Mesendoderm (in vitro differentiated cells): ENCODE measurements at regions not wholly inside any gene's neighbourhood (a gene's known extent, or its start where the extent isn't known, plus 50 kb on each side); places are given as distances from the start of the nearest gene placed in this dataset.
"Not testable (repeated sequence)": the region's sequence is repeated elsewhere in the genome, so short reads cannot be mapped to it uniquely, and the experiment has no call there.

ENCODE experiments used
- DNase-seq: peaks from one replicate; pipeline ENCODE4 v3.0.0; 2013
- H2AK5ac ChIP-seq: 2 replicates; pipeline ENCODE4 v1.6.1; 2013; ENCODE audit warnings: low read length, inconsistent platforms
- H2BK120ac ChIP-seq: 2 replicates; pipeline ENCODE4 v1.6.1; 2013; ENCODE audit warnings: low read depth, mild to moderate bottlenecking, low read length, moderate library complexity, mixed read lengths
- H2BK15ac ChIP-seq: replicated peaks from 2 replicates; pipeline ENCODE4 v1.6.1; 2013; ENCODE audit warnings: low read depth, mild to moderate bottlenecking, moderate library complexity
- H2BK5ac ChIP-seq: 2 replicates; pipeline ENCODE4 v1.6.1; 2013; ENCODE audit warnings: low read length, inconsistent platforms
- H3K18ac ChIP-seq: 2 replicates; pipeline ENCODE4 v1.6.1; 2013; ENCODE audit warnings: mild to moderate bottlenecking, low read length, mixed read lengths
- H3K23ac ChIP-seq: one replicate; pipeline ENCODE4 v1.6.1; 2013; ENCODE audit warnings: low read length
- H3K27ac ChIP-seq: 2 replicates; pipeline ENCODE4 v1.5.1; 2013; ENCODE audit warnings: low read depth, mild to moderate bottlenecking, inconsistent platforms, low read length, moderate library complexity
- H3K27me3 ChIP-seq: 2 replicates; pipeline ENCODE4 v1.6.1; 2013; ENCODE audit warnings: low read length, control low read depth, mild to moderate bottlenecking, inconsistent platforms; ENCODE audit not compliant: insufficient read depth, poor library complexity
- H3K36me3 ChIP-seq: 2 replicates; pipeline ENCODE4 v1.6.1; 2013; ENCODE audit warnings: low read length, inconsistent platforms; ENCODE audit not compliant: control insufficient read depth, insufficient read depth
- H3K4ac ChIP-seq: one replicate; pipeline ENCODE4 v1.6.1; 2013; ENCODE audit warnings: low read depth, mild to moderate bottlenecking, low read length, moderate library complexity
- H3K4me1 ChIP-seq: 2 replicates; pipeline ENCODE4 v1.6.1; 2013; ENCODE audit warnings: low read depth, low read length, inconsistent platforms; ENCODE audit not compliant: control insufficient read depth
- H3K4me2 ChIP-seq: 2 replicates; pipeline ENCODE4 v1.6.1; 2013; ENCODE audit warnings: low read length
- H3K4me3 ChIP-seq: 2 replicates; pipeline ENCODE4 v1.5.1; 2013; ENCODE audit warnings: mild to moderate bottlenecking, low read length
- H3K56ac ChIP-seq: one replicate; pipeline ENCODE4 v1.6.1; 2013; ENCODE audit warnings: low read length
- H3K79me1 ChIP-seq: 2 replicates; pipeline ENCODE4 v1.6.1; 2013; ENCODE audit warnings: low read length, inconsistent platforms
- H3K79me2 ChIP-seq: 2 replicates; pipeline ENCODE4 v1.6.1; 2013; ENCODE audit warnings: mild to moderate bottlenecking, low read length; ENCODE audit not compliant: control insufficient read depth, insufficient read depth
- H3K9ac ChIP-seq: 2 replicates; pipeline ENCODE4 v1.6.1; 2013; ENCODE audit warnings: low read length, inconsistent platforms
- H4K5ac ChIP-seq: one replicate; pipeline ENCODE4 v1.6.1; 2013; ENCODE audit warnings: low read length
- H4K8ac ChIP-seq: one replicate; pipeline ENCODE4 v1.6.1; 2013; ENCODE audit warnings: low read depth, mild to moderate bottlenecking, control low read depth, low read length, moderate library complexity
- WGBS: extraction: QIAGEN DNeasy Blood & Tissue Kit; methylation state at CpG from one replicate; pipeline ENCODE4 v1.1.7; 2013; ENCODE audit warnings: low lambda C conversion rate, missing lambda C conversion rate; ENCODE audit not compliant: insufficient coverage; ENCODE audit errors: extremely low coverage; 5-methylcytosine and 5-hydroxymethylcytosine counted together

DNA sequence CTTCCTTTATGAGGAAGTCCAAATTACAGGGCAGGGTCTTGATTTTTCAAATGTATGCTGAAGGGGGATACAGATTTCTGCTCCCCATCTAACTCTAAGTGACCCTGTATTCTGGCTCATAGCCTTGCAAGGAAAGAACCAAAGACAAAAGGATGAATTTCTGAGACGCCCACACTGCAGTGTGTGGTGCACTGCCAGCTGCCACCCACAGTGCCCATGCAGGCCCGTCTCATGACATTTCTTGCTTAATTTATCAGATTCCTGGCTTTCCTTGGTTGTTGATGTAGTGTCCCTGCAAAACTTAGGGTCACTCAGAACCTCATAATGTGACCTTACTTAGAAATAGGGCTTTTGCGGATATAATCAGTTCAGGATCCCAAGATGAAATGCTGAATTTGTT lies 68.0 kb downstream of the CBLN4 start:
- H2AK5ac ChIP-seq = no peak overlapping the region
- no peak overlapping the region for H3K27ac ChIP-seq
- WGBS = no CpG with 5 or more reads among the region's 3 CpGs

DNA sequence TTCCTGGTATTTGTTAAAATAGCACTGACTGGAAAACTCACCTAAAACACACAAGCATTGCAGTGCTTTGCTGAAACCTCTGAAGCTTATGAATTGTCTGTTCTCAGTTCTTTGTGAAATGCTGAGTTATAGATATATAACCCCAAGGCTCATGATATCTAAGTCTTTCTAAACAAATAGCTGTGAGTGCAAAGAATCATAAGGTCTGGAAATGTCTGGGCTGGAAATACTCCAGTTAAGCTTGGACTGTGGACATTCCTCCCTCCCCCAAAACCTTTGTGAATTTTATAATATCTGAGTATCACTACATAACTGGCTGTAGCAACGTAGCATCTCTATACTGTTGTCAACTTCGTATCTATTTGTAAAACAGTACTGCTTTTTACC lies 69.1 kb downstream of the CBLN4 start:
- no peak overlapping the region for H3K9ac ChIP-seq
- no CpG with 5 or more reads among the region's 2 CpGs for WGBS
- no peak overlapping the region for H4K5ac ChIP-seq
- no peaks in the 10 kb centered on the region for H3K36me3 ChIP-seq
- H3K4me1 ChIP-seq = no peaks in the 10 kb centered on the region
- H3K79me1 ChIP-seq = no peaks in the 10 kb centered on the region
- H3K18ac ChIP-seq = no peak overlapping the region
- no peak overlapping the region for H2BK120ac ChIP-seq
- H3K4ac ChIP-seq = no peak overlapping the region
- no peak overlapping the region for H3K4me2 ChIP-seq
- H2BK5ac ChIP-seq = no peak overlapping the region
- H3K79me2 ChIP-seq = no peaks in the 10 kb centered on the region
- no peak overlapping the region for H4K8ac ChIP-seq
- H2AK5ac ChIP-seq = no peak overlapping the region
- no peak for DNase-seq
- no peak overlapping the region for H3K23ac ChIP-seq
- no peak overlapping the region for H2BK15ac ChIP-seq
- H3K56ac ChIP-seq = no peak overlapping the region
- no peak overlapping the region for H3K27ac ChIP-seq
- H3K27me3 ChIP-seq = no peaks in the 10 kb centered on the region
- H3K4me3 ChIP-seq = no peak overlapping the region

More for the DNA sequence above, 68.0 kb downstream of the CBLN4 start:
- DNase-seq = no peak
- H3K36me3 ChIP-seq = no peaks in the 10 kb centered on the region
- no peak overlapping the region for H3K23ac ChIP-seq
- no peak overlapping the region for H3K4me2 ChIP-seq
- H2BK5ac ChIP-seq = no peak overlapping the region
- H3K4me3 ChIP-seq = no peak overlapping the region
- no peaks in the 10 kb centered on the region for H3K4me1 ChIP-seq
- no peak overlapping the region for H3K4ac ChIP-seq
- H2BK120ac ChIP-seq = no peak overlapping the region
- H3K79me2 ChIP-seq = no peaks in the 10 kb centered on the region
- H3K56ac ChIP-seq = no peak overlapping the region
- H4K8ac ChIP-seq = no peak overlapping the region
- H3K27me3 ChIP-seq = no peaks in the 10 kb centered on the region
- H2BK15ac ChIP-seq = no peak overlapping the region
- no peak overlapping the region for H3K18ac ChIP-seq
- H3K9ac ChIP-seq = no peak overlapping the region
- H4K5ac ChIP-seq = no peak overlapping the region
- H3K79me1 ChIP-seq = no peaks in the 10 kb centered on the region

DNA sequence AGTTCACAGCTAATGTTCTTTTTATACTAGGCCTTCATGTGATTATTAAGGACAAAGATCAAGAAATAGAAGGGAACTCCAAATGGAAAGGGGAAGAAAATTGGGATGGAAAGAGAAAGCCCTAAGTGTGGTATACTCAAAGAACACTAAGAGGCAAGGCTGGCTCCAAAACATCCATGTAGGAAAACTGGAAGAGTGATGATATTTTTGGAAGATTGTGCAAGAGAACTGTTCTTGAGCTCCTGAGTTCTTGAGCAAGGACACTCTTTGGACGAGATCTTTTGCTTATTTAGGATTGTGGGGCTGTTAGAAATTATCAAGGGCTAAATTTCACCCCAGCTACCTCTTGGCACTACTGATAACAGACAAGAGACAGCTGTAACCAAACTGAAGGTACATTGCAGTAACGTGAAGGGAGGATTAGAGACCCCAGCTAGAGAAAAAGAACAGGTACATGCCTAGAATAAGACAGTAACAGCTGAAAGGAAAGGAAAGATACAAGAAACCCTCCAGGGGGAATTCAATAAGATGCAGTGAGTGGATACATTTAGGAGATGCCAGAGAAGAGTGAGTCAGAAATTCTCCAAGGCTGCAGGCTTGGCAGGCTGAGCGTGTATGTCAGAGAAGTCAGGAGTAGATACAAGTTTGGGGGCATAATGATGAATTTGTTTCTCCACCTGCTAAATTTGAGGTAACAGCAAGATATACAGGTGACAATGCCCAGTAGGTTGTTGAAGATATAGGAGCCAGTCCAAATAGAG lies 69.7 kb downstream of the CBLN4 start:
- no peak overlapping the region for H3K56ac ChIP-seq
- H3K4me3 ChIP-seq = no peak overlapping the region
- no peaks in the 10 kb centered on the region for H3K27me3 ChIP-seq

DNA sequence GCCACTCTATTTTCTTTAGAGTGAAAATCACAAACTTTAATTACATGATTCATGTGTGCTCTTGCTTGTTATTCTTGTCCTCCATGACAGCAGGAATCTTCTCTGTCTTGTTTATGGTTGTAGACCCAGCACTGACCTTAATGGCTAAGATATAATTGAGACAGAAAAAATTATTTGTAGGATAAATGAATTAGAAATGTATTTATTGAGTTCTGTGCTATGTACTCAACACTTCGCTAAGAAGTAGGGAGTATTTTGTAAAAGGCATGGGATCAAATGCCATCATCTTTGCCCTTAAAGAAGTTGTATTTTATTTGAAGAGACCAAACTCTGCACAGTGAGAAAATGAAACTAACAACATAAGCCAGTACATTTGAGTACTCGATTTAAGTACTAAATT lies 71.2 kb downstream of the CBLN4 start:
- Histone ChIP-seq H3K18ac (no peak overlapping the region), H3K23ac (no peak overlapping the region), H3K4ac (no peak overlapping the region), H4K8ac (no peak overlapping the region), H3K56ac (no peak overlapping the region), H2AK5ac (no peak overlapping the region), H2BK120ac (no peak overlapping the region), H3K4me3 (no peak overlapping the region), H3K27ac (no peak overlapping the region), H3K4me2 (no peak overlapping the region), H3K9ac (no peak overlapping the region), H3K36me3 (no peaks in the 10 kb centered on the region), H2BK5ac (no peak overlapping the region), H4K5ac (no peak overlapping the region), H2BK15ac (no peak overlapping the region), H3K4me1 (no peaks in the 10 kb centered on the region), H3K79me2 (no peaks in the 10 kb centered on the region), H3K27me3 (no peaks in the 10 kb centered on the region), H3K79me1 (no peaks in the 10 kb centered on the region)
- WGBS = 100% methylated on average over 1 of the region's 2 CpGs
- DNase-seq = no peak

More for the DNA sequence above, 69.7 kb downstream of the CBLN4 start:
- Histone ChIP-seq H3K9ac (no peak overlapping the region), H4K8ac (no peak overlapping the region), H3K4me1 (no peaks in the 10 kb centered on the region), H2BK5ac (no peak overlapping the region), H2BK120ac (no peak overlapping the region), H3K18ac (no peak overlapping the region), H2AK5ac (no peak overlapping the region), H3K36me3 (no peaks in the 10 kb centered on the region), H3K4ac (no peak overlapping the region), H3K27ac (no peak overlapping the region), H3K4me2 (no peak overlapping the region), H2BK15ac (no peak overlapping the region), H3K23ac (no peak overlapping the region), H3K79me1 (no peaks in the 10 kb centered on the region), H4K5ac (no peak overlapping the region), H3K79me2 (no peaks in the 10 kb centered on the region)
- no peak for DNase-seq
- no CpG with 5 or more reads among the region's 3 CpGs for WGBS

DNA sequence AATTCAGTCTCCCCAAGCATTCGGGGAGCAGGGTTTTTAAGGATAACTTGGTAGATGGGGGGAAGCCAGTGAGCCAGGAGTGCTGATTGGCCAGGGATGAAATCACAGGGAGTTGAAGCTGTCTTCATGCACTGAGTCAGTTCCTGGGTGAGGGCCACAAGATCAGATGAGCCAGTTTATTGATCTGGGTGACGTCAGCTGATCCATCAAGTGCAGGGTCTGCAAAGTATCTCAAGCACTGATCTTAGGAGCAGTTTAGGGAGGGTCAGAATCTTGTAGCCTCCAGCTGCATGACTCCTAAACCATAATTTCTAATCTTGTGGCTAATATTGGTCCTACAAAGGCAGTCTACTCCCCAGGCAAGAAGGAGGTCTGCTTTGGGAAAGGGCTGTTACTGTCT lies 74.4 kb downstream of the CBLN4 start:
- not testable (repeated sequence) for H3K4me2 ChIP-seq, H3K18ac ChIP-seq, H3K27ac ChIP-seq, H2AK5ac ChIP-seq, H4K8ac ChIP-seq, DNase-seq, H3K36me3 ChIP-seq, H3K56ac ChIP-seq, H3K4ac ChIP-seq, H3K79me1 ChIP-seq, H3K23ac ChIP-seq, H3K79me2 ChIP-seq, H3K4me1 ChIP-seq, H2BK15ac ChIP-seq, H2BK5ac ChIP-seq, H3K27me3 ChIP-seq, H3K9ac ChIP-seq, H4K5ac ChIP-seq, H3K4me3 ChIP-seq, H2BK120ac ChIP-seq
- no CpG with 5 or more reads among the region's 2 CpGs for WGBS

DNA sequence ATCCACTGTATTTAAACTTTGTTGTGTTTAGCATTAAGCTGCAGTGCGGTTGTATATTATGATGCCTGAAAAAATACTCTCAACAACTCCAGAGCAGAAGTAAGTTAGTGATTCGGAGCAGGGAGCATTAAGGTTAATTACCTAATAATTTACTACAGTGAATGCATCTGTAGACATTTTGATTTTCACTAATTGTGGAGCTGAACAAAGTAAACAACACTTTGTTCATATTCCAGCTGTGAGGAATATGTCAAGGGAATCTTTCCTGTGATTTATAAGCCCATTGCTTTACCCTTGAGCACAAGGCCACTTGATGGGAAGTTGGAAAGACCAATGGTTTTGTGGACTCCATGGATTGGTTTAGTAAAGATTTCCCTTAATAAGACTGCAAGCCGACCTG lies 77.1 kb downstream of the CBLN4 start:
- Histone ChIP-seq H3K36me3 (no peaks in the 10 kb centered on the region), H3K18ac (no peak overlapping the region), H3K79me1 (no peaks in the 10 kb centered on the region), H3K27ac (no peak overlapping the region), H2BK15ac (no peak overlapping the region), H4K8ac (no peak overlapping the region), H3K4ac (no peak overlapping the region), H3K9ac (no peak overlapping the region), H3K4me3 (no peak overlapping the region), H3K79me2 (no peaks in the 10 kb centered on the region), H3K27me3 (no peaks in the 10 kb centered on the region), H3K4me1 (no peaks in the 10 kb centered on the region), H3K23ac (no peak overlapping the region), H4K5ac (no peak overlapping the region), H2AK5ac (no peak overlapping the region), H2BK5ac (no peak overlapping the region), H2BK120ac (no peak overlapping the region), H3K4me2 (no peak overlapping the region), H3K56ac (no peak overlapping the region)
- no CpG with 5 or more reads among the region's 3 CpGs for WGBS
- no peak for DNase-seq
